ENCODE measurements at regions not wholly inside any gene's neighbourhood (a gene's known extent, or its start where the extent isn't known, plus 50 kb on each side); places are given as distances from the start of the nearest gene placed in this dataset.

- no peak for TF ChIP-seq CTCF (conservative IDR thresholded peaks at IDR 0.05 in 1 of 2, IDR thresholded peaks at IDR 0.05 in 1 of 2; ENCODE audit: extremely low read depth in 1 of 2, insufficient read depth in 1 of 2, low read depth in 1 of 2, low read length in 2 of 2)
- no peak for TF ChIP-seq EZH2 (IDR thresholded peaks at IDR 0.05; ENCODE audit: borderline replicate concordance, low read length)
These were observed 398.0 kb downstream of the CDH2 start for GRCh38 chr18:27778925-27779324.

All from mammary epithelial cell (primary cell).